HepG2 (cell line): ENCODE measurements at regions not wholly inside any gene's neighbourhood (a gene's known extent, or its start where the extent isn't known, plus 50 kb on each side); places are given as distances from the start of the nearest gene placed in this dataset.

ENCODE experiments used
- ATAC-seq: fragments of 200-7000 bp; cut with Tn5 transposase; 3 replicates; pipeline ENCODE4 v1.9.1; 2020; ENCODE audit warnings: mild to moderate bottlenecking, moderate library complexity
- BruUV-seq: library from RNA; stranded (reverse); fragments of 400-500 nt; replicated peaks from 2 replicates; lab custom pipeline; 2021; lab: Mats Ljungman, UMichigan
- CTCF ChIA-PET: fragments of 300-600 bp; formaldehyde crosslinking; extraction: SDS; loops from one replicate; lab custom pipeline; 2021; ENCODE audit warnings: low total read pairs, inconsistent platforms, low intra/inter-chr PET ratio; lab: Yijun Ruan, JAX
- POLR2A ChIA-PET: fragments of 350-600 bp; sonication (Branson Sonifier 250); formaldehyde crosslinking; loops from one replicate; lab custom pipeline; 2020; ENCODE audit warnings: antibody characterized with exemption, inconsistent platforms; lab: Yijun Ruan, JAX
- DNase-seq: peaks from one replicate; pipeline ENCODE4 v3.0.0-alpha.2; 2015; ENCODE audit warnings: low spot score
- FAIRE-seq: peaks from 3 replicates; lab custom pipeline; 2011; peaks lifted over from hg19 to GRCh38; lab: Jason Lieb, UNC
- H2AFZ ChIP-seq: one replicate; pipeline ENCODE4 v1.6.1; 2011; ENCODE audit warnings: low read length, inconsistent platforms
- H3K27ac ChIP-seq: fragments of 300-600 bp; 3 replicates; pipeline ENCODE4 v1.8.0; 2011; ENCODE audit warnings: mixed run types, mild to moderate bottlenecking, mixed read lengths, low read length, inconsistent platforms; ENCODE audit not compliant: insufficient read depth; ENCODE audit errors: extremely low read length
- H3K27me3 ChIP-seq, 2 experiments: fragments of 200-600 bp in 1 of 2; 2 replicates in 1 of 2; 3 replicates in 1 of 2; pipeline versions ENCODE4 v1.6.0 to v1.8.0; 2011; ENCODE audit warnings: low read length in 2 of 2, mild to moderate bottlenecking in 2 of 2, moderate library complexity in 2 of 2, inconsistent platforms in 1 of 2; ENCODE audit not compliant: insufficient read depth in 2 of 2, control insufficient read depth in 1 of 2
- H3K36me3 ChIP-seq, 2 experiments: fragments of 200-600 bp in 1 of 2; replicated peaks in 1 of 2; 2 replicates in 1 of 2; 3 replicates in 1 of 2; pipeline versions ENCODE4 v1.5.1 to v1.8.0; 2011; ENCODE audit warnings: low read length in 2 of 2, inconsistent platforms in 1 of 2; ENCODE audit not compliant: insufficient read depth in 2 of 2, control insufficient read depth in 1 of 2
- H3K4me1 ChIP-seq: 2 replicates; pipeline ENCODE4 v1.5.1; 2012; ENCODE audit warnings: low read length, inconsistent platforms; ENCODE audit not compliant: insufficient read depth
- H3K4me2 ChIP-seq: 2 replicates; pipeline ENCODE4 v1.6.0; 2011; ENCODE audit warnings: low read depth, low read length, inconsistent platforms
- H3K4me3 ChIP-seq, 3 experiments: fragments of 200-600 bp in 1 of 3; sonication (generic), shearing (Covaris generic) in 1 of 3; replicated peaks in 1 of 3; 2 replicates each; pipeline ENCODE4 v1.5.1; 2011 to 2016; ENCODE audit warnings: low read length in 3 of 3, inconsistent platforms in 2 of 3, low read depth in 2 of 3, mild to moderate bottlenecking in 2 of 3, control low read depth in 1 of 3, mixed read lengths in 1 of 3; ENCODE audit not compliant: insufficient read depth in 1 of 3
- H3K79me2 ChIP-seq: one replicate; pipeline ENCODE4 v1.6.1; 2011; ENCODE audit warnings: low read length, inconsistent platforms; ENCODE audit not compliant: insufficient read depth
- H3K9ac ChIP-seq: 2 replicates; pipeline ENCODE4 v1.6.0; 2011; ENCODE audit warnings: mild to moderate bottlenecking, low read depth, low read length, inconsistent platforms; ENCODE audit not compliant: insufficient read depth
- H3K9me3 ChIP-seq: 2 replicates; pipeline ENCODE4 v1.5.1; 2012; ENCODE audit warnings: mild to moderate bottlenecking, low read length
- H4K20me1 ChIP-seq: 2 replicates; pipeline ENCODE4 v1.6.0; 2011; ENCODE audit warnings: inconsistent platforms, mild to moderate bottlenecking, low read length, moderate library complexity; ENCODE audit not compliant: insufficient read depth
- AFF4 ChIP-seq: sonication (generic); formaldehyde crosslinking; IDR thresholded peaks from 2 replicates; pipeline ENCODE4 v1.4.0; 2020; ENCODE audit warnings: missing genetic modification reagents
- HOXA7 ChIP-seq: sonication (generic); formaldehyde crosslinking; IDR thresholded peaks from 2 replicates; pipeline ENCODE4 v1.8.1; 2022; ENCODE audit warnings: mild to moderate bottlenecking, missing genetic modification reagents, moderate library complexity
- ISL2 ChIP-seq: sonication (generic); formaldehyde crosslinking; IDR thresholded peaks from 2 replicates; pipeline ENCODE4 v1.5.0; 2020; ENCODE audit warnings: missing genetic modification reagents
- POLR2AphosphoS5 ChIP-seq: IDR thresholded peaks from 2 replicates; pipeline ENCODE4 v1.6.1; 2012; ENCODE audit warnings: low read depth, low read length
- ZFP41 ChIP-seq: sonication (generic); formaldehyde crosslinking; IDR thresholded peaks from 2 replicates; pipeline ENCODE4 v1.4.0; 2020; ENCODE audit warnings: mild to moderate bottlenecking, missing genetic modification reagents, borderline replicate concordance
- ZNF180 ChIP-seq: sonication (generic); formaldehyde crosslinking; IDR thresholded peaks from 2 replicates; pipeline ENCODE4 v1.4.0; 2020; ENCODE audit warnings: low read depth, missing genetic modification reagents, borderline replicate concordance
- ZNF326 ChIP-seq: sonication (generic); formaldehyde crosslinking; IDR thresholded peaks from 2 replicates; pipeline ENCODE4 v1.4.0; 2020; ENCODE audit warnings: missing genetic modification reagents, borderline replicate concordance
- ZNF546 ChIP-seq: sonication (generic); formaldehyde crosslinking; conservative IDR thresholded peaks from 2 replicates; pipeline ENCODE4 v1.8.1; 2023; ENCODE audit warnings: mild to moderate bottlenecking, missing genetic modification reagents
- ZNF574 ChIP-seq: sonication (generic); formaldehyde crosslinking; IDR thresholded peaks from 2 replicates; pipeline ENCODE4 v1.4.0; 2020; ENCODE audit warnings: missing genetic modification reagents
- ZNF800 ChIP-seq: sonication (generic); formaldehyde crosslinking; IDR thresholded peaks from 2 replicates; pipeline ENCODE4 v1.4.0; 2020; ENCODE audit warnings: missing genetic modification reagents
- WGBS: methylation state at CpG from one replicate; pipeline ENCODE4 v1.1.6; 2017; ENCODE audit warnings: low lambda C conversion rate; 5-methylcytosine and 5-hydroxymethylcytosine counted together
- in situ Hi-C: cut with HindIII; loops from 2 replicates; pipeline ENCODE4 v1.10.0; 2017; ENCODE audit warnings: low pct_unique_long_range_greater_than_20kb; ENCODE audit not compliant: extremely low pct_ligation_motif_present
- intact Hi-C: fragments of 100-400 bp; cut with micrococcal nuclease; formaldehyde crosslinking; loops from one replicate; pipeline ENCODE4 v1.10.0; 2022; ENCODE audit not compliant: unreplicated experiment
- TF ChIP-seq, protein P1 (sequence below): sonication (generic); formaldehyde crosslinking; IDR thresholded peaks from 2 replicates; pipeline ENCODE4 v1.5.0; 2020; ENCODE audit warnings: mild to moderate bottlenecking, missing genetic modification reagents
- TF ChIP-seq, protein P2 (sequence below): sonication (generic); formaldehyde crosslinking; IDR thresholded peaks from 2 replicates; pipeline ENCODE4 v1.5.0; 2020; ENCODE audit warnings: missing genetic modification reagents, mild to moderate bottlenecking, borderline replicate concordance

DNA sequence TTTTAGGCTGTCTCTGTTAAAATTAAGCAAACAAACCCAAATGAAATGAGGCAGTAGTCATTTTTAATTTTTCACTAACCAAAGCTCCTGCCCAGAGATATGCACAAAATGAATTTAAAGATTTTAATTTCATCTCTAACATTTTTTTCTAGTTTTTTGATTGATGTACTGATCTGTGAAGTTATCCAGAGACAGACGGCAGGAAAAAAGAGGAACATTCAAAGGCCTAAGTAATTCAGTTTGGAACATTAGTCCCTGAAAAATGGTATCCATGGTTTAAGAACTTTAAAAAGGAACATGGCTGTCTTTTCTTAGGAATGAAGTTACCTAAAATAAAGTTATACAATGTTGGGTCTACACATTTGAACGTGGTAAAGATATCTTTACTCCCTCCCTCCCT is 498.8 kb upstream of the LMO3 start:
- Histone ChIP-seq H4K20me1 (no peaks in the 10 kb centered on the region), H3K4me1 (no peaks in the 10 kb centered on the region), H3K79me2 (no peaks in the 10 kb centered on the region), H3K27me3 (no peaks in the 10 kb centered on the region), H3K9ac (no peak overlapping the region), H3K36me3 (no peaks in the 10 kb centered on the region), H3K9me3 (0 out of 2 replicates have a peak, but pooled peaks cover 5% of the 10 kb centered on the region), H2AFZ (no peak overlapping the region), H3K4me2 (no peak overlapping the region), H3K4me3 (no peak overlapping the region), H3K27ac (no peak overlapping the region)
- no TSS peak for BruUV-seq
- ATAC-seq (no peak), FAIRE-seq (no peak), DNase-seq (no peak)
- ChIA-PET CTCF (no interaction called here), POLR2A (no interaction called here)
- 1% methylated on average over 2 of the region's 2 CpGs for WGBS
- intact Hi-C loops = no loop called here
- in situ Hi-C loops = no loop called here
- TF ChIP-seq HOXA7 (CRISPR knock-in tag) = no peak
- no peak for TF ChIP-seq ZNF546
- TF ChIP-seq ZFP41 = no peak
- TF ChIP-seq, protein P1, sequence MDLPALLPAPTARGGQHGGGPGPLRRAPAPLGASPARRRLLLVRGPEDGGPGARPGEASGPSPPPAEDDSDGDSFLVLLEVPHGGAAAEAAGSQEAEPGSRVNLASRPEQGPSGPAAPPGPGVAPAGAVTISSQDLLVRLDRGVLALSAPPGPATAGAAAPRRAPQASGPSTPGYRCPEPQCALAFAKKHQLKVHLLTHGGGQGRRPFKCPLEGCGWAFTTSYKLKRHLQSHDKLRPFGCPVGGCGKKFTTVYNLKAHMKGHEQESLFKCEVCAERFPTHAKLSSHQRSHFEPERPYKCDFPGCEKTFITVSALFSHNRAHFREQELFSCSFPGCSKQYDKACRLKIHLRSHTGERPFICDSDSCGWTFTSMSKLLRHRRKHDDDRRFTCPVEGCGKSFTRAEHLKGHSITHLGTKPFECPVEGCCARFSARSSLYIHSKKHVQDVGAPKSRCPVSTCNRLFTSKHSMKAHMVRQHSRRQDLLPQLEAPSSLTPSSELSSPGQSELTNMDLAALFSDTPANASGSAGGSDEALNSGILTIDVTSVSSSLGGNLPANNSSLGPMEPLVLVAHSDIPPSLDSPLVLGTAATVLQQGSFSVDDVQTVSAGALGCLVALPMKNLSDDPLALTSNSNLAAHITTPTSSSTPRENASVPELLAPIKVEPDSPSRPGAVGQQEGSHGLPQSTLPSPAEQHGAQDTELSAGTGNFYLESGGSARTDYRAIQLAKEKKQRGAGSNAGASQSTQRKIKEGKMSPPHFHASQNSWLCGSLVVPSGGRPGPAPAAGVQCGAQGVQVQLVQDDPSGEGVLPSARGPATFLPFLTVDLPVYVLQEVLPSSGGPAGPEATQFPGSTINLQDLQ (CRISPR knock-in tag) = no peak
- TF ChIP-seq AFF4 (CRISPR knock-in tag) = no peak
- TF ChIP-seq ZNF574 (CRISPR knock-in tag) = no peak
- no peak for TF ChIP-seq ZNF180 (CRISPR knock-in tag)
- no peak for TF ChIP-seq POLR2AphosphoS5
- TF ChIP-seq, protein P2, sequence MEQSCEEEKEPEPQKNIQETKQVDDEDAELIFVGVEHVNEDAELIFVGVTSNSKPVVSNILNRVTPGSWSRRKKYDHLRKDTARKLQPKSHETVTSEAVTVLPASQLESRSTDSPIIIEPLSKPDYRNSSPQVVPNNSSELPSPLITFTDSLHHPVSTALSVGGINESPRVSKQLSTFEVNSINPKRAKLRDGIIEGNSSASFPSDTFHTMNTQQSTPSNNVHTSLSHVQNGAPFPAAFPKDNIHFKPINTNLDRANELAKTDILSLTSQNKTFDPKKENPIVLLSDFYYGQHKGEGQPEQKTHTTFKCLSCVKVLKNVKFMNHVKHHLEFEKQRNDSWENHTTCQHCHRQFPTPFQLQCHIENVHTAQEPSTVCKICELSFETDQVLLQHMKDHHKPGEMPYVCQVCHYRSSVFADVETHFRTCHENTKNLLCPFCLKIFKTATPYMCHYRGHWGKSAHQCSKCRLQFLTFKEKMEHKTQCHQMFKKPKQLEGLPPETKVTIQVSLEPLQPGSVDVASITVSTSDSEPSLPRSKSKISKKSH = no peak
- no peak for TF ChIP-seq ZNF326
- TF ChIP-seq ZNF800 (CRISPR knock-in tag) = no peak
- no peak for TF ChIP-seq ISL2 (CRISPR knock-in tag)
